Prostate gland (tissue), 2 donors: ENCODE measurements at regions not wholly inside any gene's neighbourhood (a gene's known extent, or its start where the extent isn't known, plus 50 kb on each side); places are given as distances from the start of the nearest gene placed in this dataset.
A peak's percentile ranks its signal among the peaks of the same experiment; 100 is the strongest.

Experiments used
- DNase-seq: peaks from one replicate; pipeline ENCODE4 v3.0.0-alpha.2; 2019; ENCODE audit warnings: low spot score
- H3K27ac ChIP-seq, 2 donors: fragments of 200-600 bp; sonication (generic); 2 replicates each; pipeline ENCODE4 v1.5.1; 2017 to 2019
- H3K27me3 ChIP-seq: fragments of 200-600 bp; sonication (generic); replicated peaks from 2 replicates; pipeline ENCODE4 v1.5.1; 2019; ENCODE audit not compliant: insufficient read depth
- H3K36me3 ChIP-seq, 2 donors: fragments of 200-600 bp; sonication (generic); 1 replicate in 1 of 2; 2 replicates in 1 of 2; pipeline versions ENCODE4 v1.5.1 to v1.8.1; 2017 to 2019
- H3K4me1 ChIP-seq: fragments of 200-600 bp; sonication (generic); replicated peaks from 2 replicates; pipeline ENCODE4 v1.5.1; 2019
- H3K4me3 ChIP-seq, 2 donors: fragments of 200-600 bp; sonication (generic); 2 replicates each; pipeline ENCODE4 v1.5.1; 2017 to 2019
- H3K9me3 ChIP-seq: fragments of 200-600 bp; sonication (generic); 2 replicates; pipeline ENCODE4 v1.5.1; 2017
- CTCF ChIP-seq, 4 experiments: fragments of 200-600 bp in 2 of 4; fragments of 450-650 bp in 2 of 4; sonication (generic) in 2 of 4; IDR thresholded peaks; 1 replicate in 3 of 4; 2 replicates in 1 of 4; pipeline ENCODE4 v1.5.1; 2016 to 2019; ENCODE audit warnings: antibody characterized with exemption in 4 of 4, mild to moderate bottlenecking in 2 of 4, moderate library complexity in 2 of 4
- POLR2A ChIP-seq: fragments of 450-650 bp; IDR thresholded peaks from one replicate; pipeline ENCODE4 v1.6.1; 2016; ENCODE audit warnings: antibody characterized with exemption, mild to moderate bottlenecking
- POLR2AphosphoS5 ChIP-seq: sonication (generic); formaldehyde crosslinking; IDR thresholded peaks from one replicate; pipeline ENCODE4 v1.6.1; 2017; ENCODE audit warnings: antibody characterized with exemption
- WGBS: methylation state at CpG from one replicate; pipeline ENCODE4 v1.1.5; 2018; 5-methylcytosine and 5-hydroxymethylcytosine counted together
- intact Hi-C: fragments of 100-400 bp; cut with DNase I; formaldehyde crosslinking; loops from one replicate; pipeline ENCODE4 v1.14.2; 2022

- 58% methylated on average over 2 of the region's 2 CpGs for WGBS
- TF ChIP-seq POLR2A = no peak
- no peak for TF ChIP-seq CTCF (IDR thresholded peaks at IDR 0.05)
- no peak for TF ChIP-seq POLR2AphosphoS5
Observed at GRCh38 chr1:224846119-224846907, 83.2 kb upstream of the DNAH14 start.

DNA sequence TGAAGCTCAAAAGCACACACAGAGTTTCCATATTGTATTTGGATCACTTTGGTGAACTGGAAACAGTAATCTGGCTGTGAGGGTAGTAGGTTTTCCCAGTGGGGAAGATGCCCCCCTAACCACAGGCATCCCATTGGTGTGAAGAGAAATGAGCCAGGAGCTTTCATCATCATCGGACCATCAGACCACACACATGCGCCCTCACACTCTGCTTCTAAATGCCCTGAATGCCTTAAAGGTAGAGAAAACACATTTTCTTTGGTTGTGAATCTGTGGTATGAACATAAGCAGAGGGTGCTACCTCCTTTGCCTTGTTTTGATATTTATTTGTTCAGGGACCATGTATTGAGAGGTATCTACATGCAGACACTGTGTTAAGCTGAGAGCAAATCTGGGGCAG lies 79.0 kb upstream of the DNAH14 start:
- Histone ChIP-seq H3K9me3 (no peaks in the 10 kb centered on the region), H3K27ac (no peak overlapping the region), H3K27me3 (no peaks in the 10 kb centered on the region), H3K4me3 (no peak overlapping the region), H3K36me3 (no peaks in the 10 kb centered on the region), H3K4me1 (no peaks in the 10 kb centered on the region)
- WGBS = 86% methylated on average over 2 of the region's 2 CpGs
- DNase-seq = no peak
- intact Hi-C loops = loop anchor here (2.0 kb wide), 1 partner anchor 208 kb away; no protein-coding TSS in a partner anchor
- TF ChIP-seq CTCF (IDR thresholded peaks at IDR 0.05) (no peak), POLR2A (no peak), POLR2AphosphoS5 (no peak)

More at GRCh38 chr1:224846119-224846907, 83.2 kb upstream of the DNAH14 start:
- H3K27ac ChIP-seq = no peak overlapping the region
- no peaks in the 10 kb centered on the region for H3K27me3 ChIP-seq
- intact Hi-C loops = no loop called here
- no peaks in the 10 kb centered on the region for H3K36me3 ChIP-seq
- no peaks in the 10 kb centered on the region for H3K4me1 ChIP-seq
- H3K4me3 ChIP-seq = no peak overlapping the region
- no peak for DNase-seq
- H3K9me3 ChIP-seq = no peaks in the 10 kb centered on the region

DNA sequence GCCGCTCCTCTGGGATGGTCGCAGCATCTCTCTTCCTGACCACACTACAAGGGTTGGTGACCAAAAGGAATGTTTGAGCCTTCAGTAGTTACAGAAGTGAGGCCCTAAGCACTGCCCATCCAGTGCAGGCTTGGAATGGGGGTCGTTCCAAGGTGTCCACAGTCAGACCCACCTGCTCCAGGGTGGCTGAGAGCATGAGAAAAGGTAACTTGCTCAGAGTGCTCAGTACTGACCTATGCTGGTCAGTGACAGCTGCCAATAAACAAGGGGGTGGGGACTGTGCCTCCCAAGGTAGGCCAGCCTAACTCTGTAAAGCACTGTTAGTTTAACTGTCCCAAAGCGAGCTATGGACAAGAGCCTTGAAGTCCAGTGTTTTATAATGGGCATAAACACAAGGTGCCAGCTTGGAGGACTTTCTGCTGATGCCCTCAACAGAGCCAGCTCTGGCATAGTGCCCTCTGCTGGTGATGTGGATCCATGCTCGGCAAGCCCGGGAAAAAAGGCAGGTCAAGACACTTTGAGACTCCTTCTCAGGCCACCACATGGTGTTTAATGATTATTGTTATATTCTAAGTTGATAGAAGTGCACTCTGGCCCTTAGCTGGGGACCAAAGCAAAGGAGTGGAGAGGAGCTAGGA lies 78.1 kb upstream of the DNAH14 start:
- H3K36me3 ChIP-seq = no peaks in the 10 kb centered on the region
- 61% methylated on average over 6 of the region's 6 CpGs for WGBS
- intact Hi-C loops = loop anchor here (2.0 kb wide), 1 partner anchor 209 kb away; no protein-coding TSS in a partner anchor
- DNase-seq = peak; percentile 58
- TF ChIP-seq CTCF (IDR thresholded peaks at IDR 0.05) = peak in 3 of 4 experiments; percentile 46 to 60 (median 55)
- no peak for TF ChIP-seq POLR2AphosphoS5
- no peak for TF ChIP-seq POLR2A
- H3K4me1 ChIP-seq = no peaks in the 10 kb centered on the region
- no peak overlapping the region for H3K27ac ChIP-seq
- H3K4me3 ChIP-seq = no peak overlapping the region
- H3K27me3 ChIP-seq = no peaks in the 10 kb centered on the region
- no peaks in the 10 kb centered on the region for H3K9me3 ChIP-seq

- Histone ChIP-seq H3K27me3 (no peaks in the 10 kb centered on the region), H3K27ac (no peak overlapping the region), H3K4me1 (no peaks in the 10 kb centered on the region), H3K4me3 (no peak overlapping the region), H3K36me3 (no peaks in the 10 kb centered on the region), H3K9me3 (no peaks in the 10 kb centered on the region)
- TF ChIP-seq POLR2AphosphoS5 (no peak), CTCF (IDR thresholded peaks at IDR 0.05) (no peak), POLR2A (no peak)
- DNase-seq = no peak
- intact Hi-C loops = loop anchor here (2.0 kb wide), 2 partner anchors 209 to 337 kb away; no protein-coding TSS in a partner anchor
- WGBS = 70% methylated on average over 9 of the region's 9 CpGs
Observed at GRCh38 chr1:224851848-224852261, 77.6 kb upstream of the DNAH14 start.
